Dedifferentiated amniotic fluid mesenchymal stem cell (primary cell): ENCODE measurements at regions not wholly inside any gene's neighbourhood (a gene's known extent, or its start where the extent isn't known, plus 50 kb on each side); places are given as distances from the start of the nearest gene placed in this dataset.
"Not testable (repeated sequence)": the region's sequence is repeated elsewhere in the genome, so short reads cannot be mapped to it uniquely, and the experiment has no call there.

Experiments
- DNase-seq: peaks from one replicate; pipeline ENCODE4 v3.0.0-alpha.2; 2016; ENCODE audit errors: extremely low spot score

DNA sequence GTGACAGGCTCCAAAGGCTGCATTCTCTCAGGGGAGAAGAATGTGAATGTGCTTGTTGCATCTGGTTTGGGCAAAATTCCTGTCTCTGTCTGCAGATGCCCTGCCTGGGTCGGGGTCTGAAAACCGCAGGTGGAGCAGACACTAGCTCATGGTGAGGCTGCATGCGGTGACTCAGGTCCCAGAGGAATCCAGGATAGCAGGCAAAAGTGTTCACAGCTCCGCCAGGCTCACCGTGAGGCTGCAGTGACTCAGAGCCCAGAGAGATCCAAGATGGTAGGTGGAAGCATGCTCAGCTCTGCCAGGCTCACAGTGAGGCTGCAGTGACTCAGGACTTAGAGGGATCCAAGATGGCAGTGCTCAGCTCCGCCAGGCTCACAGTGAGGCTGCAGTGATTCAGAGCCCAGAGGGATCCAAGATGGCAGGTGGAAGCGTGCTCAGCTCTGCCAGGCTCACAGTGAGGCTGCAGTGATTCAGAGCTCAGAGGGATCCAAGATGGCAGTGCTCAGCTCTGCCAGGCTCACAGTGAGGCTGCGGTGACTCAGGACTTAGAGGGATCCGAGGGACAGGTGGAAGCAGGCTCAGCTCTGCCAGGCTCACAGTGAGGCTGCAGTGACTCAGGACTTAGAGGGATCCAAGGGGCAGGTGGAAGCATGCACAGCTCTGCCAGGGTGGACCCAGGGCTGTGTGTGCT, 200.5 kb downstream of the ACKR3 start:
- DNase-seq: peak; percentile 80

- DNase-seq: no peak
Observed at GRCh38 chr2:236772220-236772837, 202.7 kb downstream of the ACKR3 start.

- DNase-seq: no peak
Observed at GRCh38 chr2:236773206-236773605, 203.6 kb downstream of the ACKR3 start.

DNA sequence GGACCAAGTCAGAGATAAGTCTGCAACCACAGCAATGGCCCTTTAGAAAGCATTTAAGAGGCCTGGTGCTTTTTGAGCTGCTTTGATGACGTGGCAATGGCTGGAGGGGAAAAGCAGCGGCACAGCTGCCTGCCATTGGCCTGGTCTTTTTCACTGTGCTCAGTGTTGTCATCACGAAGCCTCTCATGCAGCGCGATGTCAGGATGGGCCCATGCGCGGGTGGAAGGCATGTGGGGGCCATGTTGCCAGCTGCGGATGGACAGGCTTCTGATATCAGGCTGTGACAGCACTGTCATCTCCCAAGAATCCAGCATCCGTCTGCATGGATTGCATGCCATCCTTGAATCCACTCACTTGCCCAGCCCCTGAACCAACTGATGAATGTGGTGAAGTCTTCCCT, 204.5 kb downstream of the ACKR3 start:
- no peak for DNase-seq

- no peak for DNase-seq
Observed at GRCh38 chr2:236775511-236775910, 205.9 kb downstream of the ACKR3 start.

GRCh38 chr2:236776206-236776605, 206.6 kb downstream of the ACKR3 start:
- DNase-seq: no peak

- DNase-seq: peak; percentile 59
Observed at GRCh38 chr2:236776695-236777251, 207.1 kb downstream of the ACKR3 start.

DNA sequence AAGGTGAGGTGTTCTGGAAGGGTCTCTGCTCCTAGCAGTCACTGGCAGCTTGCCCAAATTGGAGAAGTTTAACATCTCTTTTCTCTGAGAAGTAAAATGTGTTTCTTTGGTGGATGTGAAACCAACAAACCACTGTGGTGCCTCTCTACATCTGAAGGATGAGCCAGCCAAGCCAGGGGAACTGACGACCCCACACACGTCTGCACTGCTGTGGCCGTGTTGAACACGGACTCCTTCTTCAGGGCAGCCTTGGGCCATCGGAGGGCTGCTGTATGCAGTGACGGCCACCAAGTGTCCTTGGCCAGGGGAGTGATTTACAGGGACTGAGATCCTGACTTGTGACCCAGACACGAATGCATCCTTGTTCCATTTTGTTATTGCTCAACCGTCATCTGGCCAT, 207.8 kb downstream of the ACKR3 start:
- no peak for DNase-seq

DNA sequence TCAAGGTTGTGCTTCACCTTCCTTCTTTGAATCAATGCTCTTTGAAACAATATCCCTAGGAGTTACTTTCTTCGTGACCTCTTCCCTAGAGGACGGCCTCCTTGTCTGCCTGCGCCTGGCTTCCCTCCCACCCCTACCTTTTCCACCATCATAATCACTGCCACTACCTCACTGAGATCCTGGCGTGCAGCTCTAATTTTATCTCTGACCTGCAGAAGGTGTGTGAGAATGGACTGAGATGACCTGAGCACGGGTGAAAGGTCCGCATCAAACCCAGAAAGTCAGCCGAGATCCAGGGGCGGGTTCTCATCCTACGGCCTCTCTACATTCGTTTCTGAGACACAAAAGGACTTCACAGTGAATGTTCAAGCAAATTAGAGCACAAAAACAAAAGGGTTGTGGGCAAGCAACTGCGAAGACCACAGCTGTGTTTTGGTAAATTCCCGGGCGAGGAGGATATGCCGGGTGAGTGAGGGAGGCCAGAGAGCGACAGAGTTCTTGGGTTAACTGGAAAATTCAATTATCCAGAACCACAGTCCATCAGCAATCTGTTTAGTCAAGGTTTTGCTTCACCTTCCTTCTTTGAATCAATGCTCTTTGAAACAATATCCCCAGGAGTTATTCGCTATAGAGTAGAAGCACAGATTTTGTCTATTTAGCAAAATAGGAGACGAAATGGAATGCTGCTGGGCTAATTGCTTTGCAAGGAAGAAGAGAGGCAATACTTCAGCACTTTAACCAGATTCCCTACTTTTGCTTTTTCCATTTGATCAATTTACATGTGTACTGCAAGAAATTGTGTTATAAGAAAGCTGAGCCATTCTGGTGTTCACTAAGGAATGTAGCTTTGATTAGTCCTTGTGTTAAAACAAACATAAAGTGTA, 212.6 kb downstream of the ACKR3 start:
- no peak for DNase-seq

GRCh38 chr2:236782938-236783337, 213.3 kb downstream of the ACKR3 start:
- DNase-seq: no peak

DNA sequence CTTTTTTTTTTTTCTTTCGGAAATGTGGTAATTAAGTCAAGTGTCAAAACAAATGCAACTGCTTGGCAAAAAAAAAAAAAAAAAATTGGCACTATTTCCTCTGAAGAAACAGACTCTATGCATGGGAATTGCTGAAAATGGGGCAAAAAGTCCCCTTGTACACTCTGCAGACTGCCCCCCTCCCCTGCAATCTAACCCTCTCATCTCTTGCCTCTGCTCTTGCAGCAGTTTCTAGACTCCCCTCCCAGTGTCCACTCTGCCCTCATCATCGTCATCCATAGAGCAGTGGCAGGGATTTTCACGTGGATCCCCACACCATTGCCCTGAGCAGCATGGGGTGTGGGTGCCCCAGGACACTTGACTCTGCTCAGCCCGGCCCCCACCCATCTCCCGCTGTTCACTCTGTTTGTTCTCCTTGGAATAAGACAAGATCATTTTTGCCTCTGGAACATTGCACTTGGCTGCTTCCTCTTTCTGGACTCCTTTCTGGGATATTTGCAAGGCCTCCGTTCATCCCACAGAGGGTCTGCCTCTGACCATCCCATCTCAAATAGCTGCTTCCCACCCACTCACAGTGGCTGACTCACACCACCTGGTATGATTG, 213.9 kb downstream of the ACKR3 start:
- no peak for DNase-seq

- no peak for DNase-seq
Observed at GRCh38 chr2:236785611-236786057, 216.0 kb downstream of the ACKR3 start.

- no peak for DNase-seq
Observed at GRCh38 chr2:236786751-236787150, 217.1 kb downstream of the ACKR3 start.

DNA sequence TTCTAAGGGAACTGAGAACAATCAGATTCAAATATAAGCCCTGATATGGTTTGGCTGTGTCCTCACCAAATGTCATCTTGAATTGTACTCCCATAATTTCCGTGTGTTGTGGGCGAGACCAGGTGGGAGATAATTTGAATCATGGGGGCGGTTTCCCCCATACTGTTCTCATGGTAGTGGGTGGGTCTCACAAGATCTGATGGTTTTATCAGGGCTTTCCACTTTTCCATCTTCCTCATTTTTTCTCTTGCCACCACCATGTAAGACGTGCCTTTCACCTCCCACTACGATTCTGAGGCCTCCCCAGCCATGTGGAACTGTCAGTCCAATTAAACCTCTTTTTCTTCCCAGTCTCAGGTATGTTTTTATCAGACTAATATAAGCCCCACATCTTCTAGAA, 217.8 kb downstream of the ACKR3 start:
- DNase-seq: not testable (repeated sequence)

GRCh38 chr2:236787885-236788284, 218.3 kb downstream of the ACKR3 start:
- DNase-seq: no peak

GRCh38 chr2:236790963-236791362, 221.3 kb downstream of the ACKR3 start:
- DNase-seq: no peak

- DNase-seq: no peak
Observed at GRCh38 chr2:236793023-236794011, 223.7 kb downstream of the ACKR3 start.

DNA sequence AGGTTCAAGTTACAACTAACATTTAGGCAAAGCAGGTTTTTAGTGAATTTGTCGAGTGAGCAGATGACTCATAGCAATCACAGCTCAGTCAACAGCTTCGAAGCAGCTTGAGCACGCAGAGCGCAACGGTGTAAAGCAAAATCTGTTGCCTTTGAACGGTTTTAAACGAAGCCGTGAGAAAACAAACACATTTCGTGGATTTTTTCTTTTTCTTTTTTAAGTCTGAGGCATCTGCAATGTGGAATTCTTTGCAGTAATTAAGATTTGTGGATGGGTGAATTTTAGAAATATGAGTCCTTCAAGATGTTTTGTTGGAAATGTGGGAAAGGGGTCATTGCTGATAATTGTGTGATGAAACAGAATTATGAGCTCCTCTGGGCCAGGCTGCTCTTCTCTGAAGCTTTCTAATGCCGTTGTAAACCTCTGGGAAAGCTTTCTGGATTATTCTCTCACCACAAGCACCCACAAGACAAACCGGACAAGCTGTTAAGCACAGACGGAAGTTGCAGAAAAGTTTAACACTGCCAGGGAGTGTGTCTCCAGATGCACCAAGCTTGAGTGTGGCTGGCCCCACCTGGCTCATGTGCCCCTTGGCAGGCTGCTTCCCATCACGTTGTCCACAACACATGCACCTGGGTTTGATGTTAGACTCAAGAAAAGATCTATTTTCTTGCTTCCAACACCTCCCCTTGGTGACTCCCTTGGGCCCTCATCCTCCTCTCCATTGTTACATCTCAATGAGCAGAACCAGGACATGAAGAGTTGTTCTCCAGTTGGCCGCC, 224.7 kb downstream of the ACKR3 start:
- no peak for DNase-seq

DNA sequence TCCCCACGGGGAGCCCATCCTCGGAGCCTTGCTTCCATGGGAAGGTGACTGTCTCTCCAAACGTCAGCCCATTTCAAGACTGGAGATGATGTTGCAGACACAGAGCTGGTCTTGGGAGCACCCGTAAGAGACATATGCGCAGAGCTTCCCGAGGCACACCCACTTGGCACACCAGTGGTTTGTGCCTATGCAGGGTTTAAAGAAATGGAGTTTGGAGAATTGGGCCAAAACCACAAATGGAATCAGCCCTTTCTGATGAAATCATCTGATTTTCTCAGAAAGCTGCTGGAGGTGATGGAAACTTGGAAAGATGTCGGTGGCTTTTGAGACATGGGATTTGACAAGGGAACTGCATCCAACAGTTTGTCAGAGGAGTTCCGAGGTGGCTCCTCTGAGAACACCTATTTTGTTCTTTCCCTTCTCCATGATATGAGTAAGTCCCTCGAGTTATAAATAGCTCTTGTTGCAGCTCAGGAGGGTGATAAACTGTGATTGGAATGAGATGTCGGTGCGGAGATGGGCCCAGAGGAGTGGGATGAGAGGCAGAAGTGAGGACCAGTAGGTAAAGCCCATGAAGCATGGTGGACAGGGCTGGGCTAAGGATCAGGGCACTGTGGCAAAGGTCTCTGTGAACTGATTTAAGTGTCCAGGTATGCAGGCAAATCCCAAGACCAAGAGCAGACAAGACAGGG, 225.7 kb downstream of the ACKR3 start:
- no peak for DNase-seq
